Erythroblast (primary cell): ENCODE measurements at regions not wholly inside any gene's neighbourhood (a gene's known extent, or its start where the extent isn't known, plus 50 kb on each side); places are given as distances from the start of the nearest gene placed in this dataset.

ENCODE experiments used
- GATA1 ChIP-seq: IDR thresholded peaks from 2 replicates; pipeline ENCODE4 v1.6.1; 2011; ENCODE audit warnings: low read depth, mild to moderate bottlenecking, control low read depth, low read length, moderate library complexity
- POLR2A ChIP-seq: IDR thresholded peaks from 2 replicates; pipeline ENCODE4 v1.6.1; 2011; ENCODE audit warnings: mild to moderate bottlenecking, low read length

GRCh38 chr5:130666462-130666861 lies 498.6 kb downstream of the HINT1 start:
- no peak for TF ChIP-seq POLR2A
- no peak for TF ChIP-seq GATA1
